ENCODE measurements at regions not wholly inside any gene's neighbourhood (a gene's known extent, or its start where the extent isn't known, plus 50 kb on each side); places are given as distances from the start of the nearest gene placed in this dataset.
"Not testable (repeated sequence)": the region's sequence is repeated elsewhere in the genome, so short reads cannot be mapped to it uniquely, and the experiment has no call there.

DNA sequence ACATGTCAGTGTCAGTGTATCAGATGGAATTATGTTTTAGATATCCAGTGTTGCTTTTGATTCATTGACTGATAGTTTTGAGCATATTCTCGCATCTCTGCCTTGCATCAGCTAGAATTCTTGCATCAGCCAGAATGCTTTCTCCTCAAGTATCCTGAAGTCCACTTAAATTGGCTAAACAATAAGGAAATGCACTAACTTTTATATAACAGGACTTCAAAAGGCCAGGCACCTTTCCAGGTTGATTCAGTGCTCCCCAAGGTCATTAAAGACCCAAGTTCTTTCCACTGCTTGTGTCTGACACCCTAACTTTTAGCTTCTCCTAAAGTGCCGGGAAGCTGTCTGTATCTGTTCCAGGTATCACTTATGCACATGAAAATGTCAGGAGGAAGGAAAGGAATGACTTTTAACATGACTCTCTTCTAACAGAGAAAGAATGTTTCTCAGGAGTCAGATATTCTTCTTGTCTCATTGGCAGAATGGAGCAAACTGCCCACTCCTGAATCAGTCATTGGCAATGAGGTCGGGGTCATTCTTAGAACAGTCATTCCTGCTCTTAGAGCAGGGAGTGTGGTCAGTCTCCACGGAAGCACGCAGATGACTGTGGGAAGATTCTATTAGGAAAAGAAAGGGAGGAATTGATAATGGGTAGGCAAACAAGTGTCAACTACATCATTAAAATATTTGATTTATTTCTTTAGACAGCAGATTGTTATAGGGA is 92.9 kb upstream of the TLL1 start:
- no peak for DNase-seq

GRCh38 chr4:165780735-165781134 is 92.3 kb upstream of the TLL1 start:
- DNase-seq = no peak

GRCh38 chr4:165782623-165783022 is 90.4 kb upstream of the TLL1 start:
- no peak for DNase-seq

- DNase-seq = no peak
These were observed 89.4 kb upstream of the TLL1 start for GRCh38 chr4:165783626-165784025.

- no peak for DNase-seq
These were observed 88.4 kb upstream of the TLL1 start for GRCh38 chr4:165784672-165785071.

GRCh38 chr4:165785337-165785736 is 87.7 kb upstream of the TLL1 start:
- DNase-seq = no peak

DNA sequence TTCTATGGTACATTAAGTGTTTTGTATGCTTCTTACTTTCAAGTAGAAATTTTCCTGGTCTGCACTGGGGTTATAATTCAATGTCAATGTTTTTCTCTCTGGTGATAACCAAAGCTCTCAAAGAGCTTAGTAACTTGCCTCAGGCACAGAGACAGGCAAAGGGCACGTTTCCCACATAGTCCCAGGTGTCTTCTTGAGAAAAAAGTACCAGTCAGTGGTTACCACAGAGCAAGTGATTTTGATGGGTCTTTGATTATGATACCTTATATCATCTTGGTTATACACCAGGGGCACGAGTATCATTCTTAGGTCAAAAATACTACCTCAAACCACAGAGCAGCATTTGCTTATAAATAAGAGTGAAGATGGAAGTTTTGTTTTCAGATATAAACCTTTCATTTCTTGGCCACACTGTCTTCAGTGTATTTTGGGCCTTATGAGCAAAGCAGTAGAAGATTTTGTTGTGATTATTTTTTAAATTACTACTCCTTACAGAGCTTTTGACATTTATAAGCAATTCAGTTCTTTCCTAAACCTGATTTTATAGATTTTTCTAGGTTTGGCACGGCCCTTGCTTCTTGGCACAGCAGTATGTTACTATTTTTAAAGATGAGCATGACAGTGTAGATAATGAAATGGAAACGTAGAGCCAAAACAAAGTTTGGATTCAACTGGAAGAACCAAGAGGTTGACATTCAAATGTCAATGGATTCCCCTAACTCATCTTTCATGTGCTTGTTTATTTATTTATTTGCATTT is 85.3 kb upstream of the TLL1 start:
- no peak for DNase-seq

DNA sequence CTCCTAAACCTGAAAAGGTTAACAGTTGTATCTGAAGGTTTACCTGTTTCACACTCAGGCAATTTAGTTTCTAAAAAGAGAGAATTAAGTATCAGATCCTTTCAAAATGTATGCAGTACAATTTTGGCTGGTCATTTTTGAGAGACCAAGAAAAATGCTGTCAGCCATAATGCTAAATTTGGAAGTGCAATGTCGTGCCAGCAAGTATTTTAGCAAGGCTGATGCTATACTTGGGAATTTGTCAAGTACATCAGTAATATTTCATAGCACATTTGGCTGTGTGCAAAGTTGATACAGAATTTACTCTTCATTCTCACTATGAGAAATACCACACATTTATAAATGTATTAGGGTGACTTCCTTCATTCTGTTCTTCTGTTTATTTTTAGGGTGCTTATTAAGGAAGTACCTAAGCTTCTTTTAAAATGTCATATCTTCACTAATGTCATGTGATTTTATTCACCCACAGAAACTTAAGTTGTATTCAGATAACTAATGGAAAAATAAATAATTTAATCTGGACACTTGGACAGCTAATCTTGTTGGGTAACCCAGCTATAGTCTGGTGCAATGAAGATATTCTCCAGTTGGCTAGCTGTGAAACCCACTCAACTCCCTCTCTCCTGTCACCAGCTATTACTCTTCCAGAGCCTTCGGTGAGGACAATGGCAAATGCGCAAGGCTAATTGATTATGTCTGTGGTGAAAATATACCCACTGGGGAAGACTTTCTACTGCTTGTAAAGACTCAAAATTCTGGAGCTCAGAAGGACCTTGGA is 84.2 kb upstream of the TLL1 start:
- DNase-seq = no peak

DNA sequence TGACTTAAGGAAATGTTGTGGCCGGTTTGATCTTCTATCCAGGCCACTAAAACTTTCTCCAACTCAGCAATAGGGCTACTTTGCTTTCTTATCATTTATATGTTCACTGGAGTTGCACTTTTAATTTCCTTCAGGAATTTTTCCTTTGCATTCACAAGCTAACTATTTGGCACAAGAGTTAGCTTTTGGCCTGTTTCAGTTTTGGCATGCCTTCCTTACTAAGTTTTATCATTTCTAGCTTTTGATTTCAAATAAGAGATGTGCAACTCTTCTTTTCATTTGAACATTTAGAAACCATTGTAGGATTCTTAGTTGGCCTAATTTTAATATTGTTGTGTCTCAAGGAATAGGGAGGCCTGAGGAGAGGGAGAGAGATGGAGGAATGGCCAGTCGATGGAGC is 79.8 kb upstream of the TLL1 start:
- DNase-seq = no peak

DNA sequence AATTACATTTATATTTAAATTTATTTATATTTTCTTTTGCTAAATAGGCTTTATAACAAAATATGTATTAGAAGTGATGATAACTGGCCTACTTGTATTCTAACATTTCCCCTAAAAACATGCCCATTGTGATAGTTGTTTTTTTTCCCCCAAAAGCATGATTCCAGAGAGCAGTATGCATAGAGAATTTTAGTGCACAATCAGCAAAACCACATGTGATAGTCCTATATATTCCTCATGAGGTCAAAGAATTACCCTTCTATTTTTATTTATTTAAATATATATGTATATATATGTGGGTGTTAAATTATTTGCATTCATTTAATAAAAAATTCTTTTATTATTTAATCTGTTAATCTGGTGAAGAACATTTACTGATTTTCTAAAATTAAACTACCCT is 78.2 kb upstream of the TLL1 start:
- DNase-seq = no peak

DNA sequence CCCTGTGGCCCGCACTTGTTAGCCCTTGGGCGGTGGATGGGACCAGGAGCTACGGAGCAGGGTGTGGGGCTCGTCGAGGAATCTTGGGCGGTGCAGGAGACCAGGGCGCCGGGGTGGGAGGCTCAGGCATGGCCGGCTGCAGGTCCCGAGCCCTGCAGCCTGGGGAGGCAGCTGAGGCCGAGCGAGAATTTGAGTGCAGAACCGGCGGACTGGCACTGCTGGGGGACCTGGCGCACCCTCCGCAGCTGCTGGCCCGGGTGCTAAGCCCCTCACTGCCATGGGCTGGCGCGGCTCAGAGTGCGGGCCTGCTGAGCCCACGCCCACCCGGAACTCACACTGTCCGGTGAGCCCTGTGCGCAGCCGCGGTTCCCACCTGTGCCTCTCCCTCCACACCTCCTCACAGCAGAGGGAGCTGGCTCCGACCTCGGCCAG is 73.6 kb upstream of the TLL1 start:
- DNase-seq = no peak

DNA sequence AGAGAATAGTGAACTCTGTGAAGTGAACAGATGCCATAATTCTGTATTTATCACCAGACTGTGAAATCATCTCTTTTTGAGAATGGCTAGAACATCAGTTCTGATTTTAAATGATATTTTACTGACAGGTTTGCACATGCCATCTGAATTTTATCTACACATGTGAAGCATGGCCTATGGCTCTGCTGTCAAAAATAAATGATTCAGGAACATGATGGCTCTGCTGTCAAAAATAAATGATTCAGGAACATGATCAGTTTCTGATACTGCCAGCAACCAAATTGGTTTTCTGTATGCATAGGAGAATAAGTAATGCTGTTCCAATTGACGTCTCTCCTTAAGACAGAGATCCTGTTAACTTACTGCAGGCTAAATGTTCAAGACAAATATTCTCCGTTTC is 70.6 kb upstream of the TLL1 start:
- no peak for DNase-seq

DNA sequence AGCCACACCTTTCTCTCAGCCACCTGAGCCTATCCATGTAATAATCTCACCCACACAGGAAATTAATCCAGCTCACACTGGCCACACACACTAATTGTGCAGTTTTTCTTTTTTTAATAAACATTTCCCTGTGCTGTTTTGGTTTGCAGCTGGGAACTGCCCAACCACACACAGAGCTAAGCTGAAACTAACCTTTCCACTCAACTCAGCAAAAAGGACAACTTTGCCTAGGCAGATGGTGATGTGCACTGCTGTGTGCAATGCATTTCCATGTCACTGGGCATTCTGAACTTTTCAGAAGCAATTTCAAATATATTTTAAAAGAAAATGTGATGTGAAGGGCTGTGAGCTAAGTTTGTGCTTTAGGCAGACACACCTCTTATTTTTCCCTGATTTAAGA is 70.0 kb upstream of the TLL1 start:
- no peak for DNase-seq

- no peak for DNase-seq
These were observed 67.6 kb upstream of the TLL1 start for GRCh38 chr4:165805406-165805805.

DNA sequence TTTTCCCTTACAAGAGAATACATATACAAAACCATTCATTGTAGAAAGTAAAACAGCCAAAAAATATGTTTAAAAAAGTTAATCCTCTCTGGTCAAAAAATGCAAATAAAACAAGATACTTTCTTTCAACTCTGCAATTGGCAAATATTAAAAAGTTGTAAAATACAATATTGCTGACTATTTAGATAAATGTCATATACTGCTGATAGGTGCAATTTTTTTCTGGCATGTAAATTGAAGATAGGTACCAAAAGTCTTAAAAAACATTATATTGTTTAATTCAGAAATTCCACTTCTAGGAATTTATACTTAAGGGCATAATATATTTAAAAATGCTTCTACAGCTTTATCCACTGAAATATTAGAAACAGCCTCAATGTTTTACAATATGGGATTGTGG is 66.4 kb upstream of the TLL1 start:
- no peak for DNase-seq

DNA sequence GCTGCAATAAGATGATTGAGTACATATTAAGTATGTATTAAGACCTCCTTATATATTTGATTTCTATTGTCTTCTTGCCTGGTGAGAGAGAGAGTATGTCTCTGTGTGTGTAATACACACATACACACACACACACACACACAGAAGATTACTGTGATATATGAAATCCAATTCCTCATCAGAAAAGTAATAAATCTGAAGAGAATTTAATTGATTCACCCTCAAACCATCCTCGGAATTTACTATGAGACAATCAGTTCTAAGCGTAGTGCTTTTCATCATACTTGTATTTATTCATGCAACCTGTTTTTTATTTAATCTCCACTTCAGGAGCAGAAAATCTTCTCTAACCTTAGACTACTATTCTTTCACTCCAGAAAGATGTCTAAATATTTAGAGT is 62.3 kb upstream of the TLL1 start:
- DNase-seq = no peak

GRCh38 chr4:165813606-165814005 is 59.4 kb upstream of the TLL1 start:
- DNase-seq = no peak

GRCh38 chr4:165814256-165815020 is 58.6 kb upstream of the TLL1 start:
- no peak for DNase-seq

DNA sequence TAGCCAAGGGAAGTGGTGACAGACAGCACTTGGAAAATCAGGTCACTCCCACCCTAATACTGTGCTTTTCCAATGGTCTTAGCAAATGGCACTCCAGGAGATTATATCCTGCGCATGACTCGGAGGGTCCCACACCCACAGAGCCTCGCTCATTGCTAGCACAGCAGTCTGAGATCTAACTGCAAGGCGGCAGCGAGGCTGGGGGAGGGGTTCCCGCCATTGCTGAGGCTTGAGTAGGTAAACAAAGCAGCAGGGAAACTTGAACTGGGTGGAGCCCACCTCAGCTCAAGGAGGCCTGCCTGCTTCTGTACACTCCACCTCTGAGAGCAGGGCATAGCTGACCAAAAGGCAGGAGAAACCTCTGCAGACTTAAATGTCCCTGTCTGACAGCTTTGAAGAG is 53.9 kb upstream of the TLL1 start:
- DNase-seq = not testable (repeated sequence)

Measured in NCI-H1436 (cell line).